HG02678 (cell line): ENCODE measurements at regions not wholly inside any gene's neighbourhood (a gene's known extent, or its start where the extent isn't known, plus 50 kb on each side); places are given as distances from the start of the nearest gene placed in this dataset.
A peak's percentile ranks its signal among the peaks of the same experiment; 100 is the strongest.
"Not testable (repeated sequence)": the region's sequence is repeated elsewhere in the genome, so short reads cannot be mapped to it uniquely, and the experiment has no call there.

Experiments
- ATAC-seq: cut with Tn5 transposase; IDR thresholded peaks from one replicate; pipeline ENCODE4 v1.9.1; 2021; ENCODE audit warnings: mild to moderate bottlenecking, moderate library complexity; ENCODE audit not compliant: unreplicated experiment

DNA sequence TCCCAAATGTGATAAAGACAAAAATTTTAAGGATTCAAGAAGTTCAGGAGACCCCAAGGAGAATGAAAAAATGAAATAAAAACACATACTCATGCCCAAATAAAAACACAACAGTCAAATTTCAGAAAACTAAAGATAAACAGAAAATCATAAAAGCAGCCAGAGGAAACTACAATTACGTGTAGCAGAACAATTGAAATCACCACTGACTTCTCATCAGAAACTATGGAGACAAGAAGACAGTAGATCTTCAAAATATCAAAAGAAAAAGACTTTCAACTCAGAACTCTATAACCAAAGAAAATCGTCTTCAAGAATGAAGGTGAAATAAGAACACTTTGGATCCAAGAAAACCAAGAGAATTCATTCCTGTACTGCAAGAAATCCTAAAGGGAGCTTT, 54.9 kb downstream of the DIO3 start:
- no peak for ATAC-seq

DNA sequence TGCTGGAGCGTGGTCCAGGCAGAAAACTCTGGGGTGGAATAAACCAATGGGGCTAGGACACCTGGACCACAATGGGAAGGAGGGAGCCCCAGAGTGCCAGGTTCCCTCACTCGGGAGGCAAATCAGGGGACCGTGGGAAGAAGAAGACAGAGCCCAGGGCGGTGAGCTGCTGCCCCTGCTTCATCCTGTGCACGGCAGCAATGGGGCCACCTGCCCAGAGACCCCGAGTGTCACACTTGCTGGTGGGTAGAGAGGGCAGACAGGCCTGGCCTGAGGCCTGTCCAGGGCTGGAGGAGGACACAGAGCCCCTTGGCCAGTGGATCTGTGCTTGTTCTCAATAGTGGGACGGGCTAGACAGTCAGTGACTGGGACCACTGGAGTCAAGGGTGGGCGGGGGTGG, 58.2 kb downstream of the DIO3 start:
- no peak for ATAC-seq

DNA sequence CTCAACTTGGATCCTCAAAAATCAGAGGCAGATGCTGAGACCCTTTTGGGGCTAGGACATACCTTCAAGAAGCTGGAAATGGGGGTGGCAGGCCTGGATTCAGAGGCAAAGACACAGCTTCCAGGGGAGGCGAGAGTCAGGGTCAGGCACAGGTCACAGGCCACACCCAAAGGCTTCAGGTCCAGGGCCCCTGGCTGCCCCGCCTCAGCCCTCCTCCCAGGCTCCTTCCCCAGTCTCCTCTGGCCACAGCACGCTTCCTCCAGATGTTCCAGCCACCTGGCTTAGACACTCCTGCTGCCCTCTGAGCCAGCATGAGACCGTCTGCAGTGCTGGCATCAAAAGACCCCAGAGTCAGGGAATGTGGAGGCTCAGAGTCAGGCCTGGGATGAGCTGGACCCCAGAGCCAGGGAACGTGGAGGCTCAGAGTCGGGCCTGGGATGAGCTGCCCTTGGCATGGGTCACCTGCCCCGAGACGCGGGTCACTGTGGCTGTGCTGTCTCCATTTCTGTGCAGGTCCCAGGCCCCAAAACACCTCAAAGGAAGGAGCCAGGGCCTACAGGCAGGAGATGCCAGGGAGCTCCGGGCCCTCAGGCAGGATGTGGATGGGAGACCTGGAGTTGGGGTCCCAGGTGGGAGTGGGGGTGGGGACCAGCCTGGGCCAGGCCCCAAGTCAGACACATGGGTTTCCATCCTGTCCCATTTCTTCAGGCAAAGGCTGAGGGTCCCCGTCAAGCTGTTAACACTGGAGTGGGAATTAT, 58.9 kb downstream of the DIO3 start:
- ATAC-seq: no peak

DNA sequence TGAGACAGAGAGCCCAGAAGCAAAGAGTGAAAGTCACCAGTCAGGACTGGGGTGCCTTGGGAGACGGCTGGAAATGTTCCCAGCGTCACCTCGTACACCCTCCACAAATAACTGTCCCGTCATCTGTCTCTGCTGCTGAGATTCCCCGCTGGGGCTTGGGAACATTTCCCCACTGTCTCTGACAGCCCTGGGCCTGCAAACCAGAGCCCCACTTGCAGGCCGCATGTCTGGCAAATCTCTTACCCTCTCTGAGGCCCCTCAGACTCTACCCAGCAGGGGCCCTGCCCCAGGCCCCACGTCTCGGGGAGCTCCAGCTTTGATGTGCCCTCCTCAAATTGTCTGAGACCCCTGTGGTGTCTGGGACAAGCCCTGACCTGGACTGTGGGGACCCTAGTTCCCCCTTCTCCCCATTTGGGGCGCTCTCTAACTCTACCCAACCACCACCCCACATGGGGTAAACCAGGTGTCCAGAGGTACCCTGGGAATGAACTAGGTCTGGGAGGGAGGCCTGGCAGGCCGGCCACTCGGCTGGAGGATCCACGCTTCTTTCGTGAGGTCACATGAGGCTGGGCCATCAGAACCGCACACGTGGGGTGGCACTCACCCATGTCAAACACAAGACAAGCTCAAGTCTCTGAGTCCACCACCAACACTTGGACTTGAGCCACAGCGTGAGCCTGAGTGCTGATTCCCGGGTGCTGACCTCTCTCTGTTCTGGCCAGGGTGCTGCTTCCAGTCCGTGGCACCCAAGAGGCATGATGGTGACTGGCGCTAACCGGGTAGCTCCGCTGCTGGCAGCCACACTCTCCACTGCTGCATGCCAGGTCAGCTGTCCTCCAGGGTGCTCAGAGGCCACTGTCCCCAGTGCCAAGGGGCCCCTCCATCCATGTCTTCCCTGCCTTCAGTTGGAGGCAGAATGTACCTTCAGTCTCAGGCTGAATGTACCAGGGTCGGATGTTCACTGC, 59.8 kb downstream of the DIO3 start:
- no peak for ATAC-seq

DNA sequence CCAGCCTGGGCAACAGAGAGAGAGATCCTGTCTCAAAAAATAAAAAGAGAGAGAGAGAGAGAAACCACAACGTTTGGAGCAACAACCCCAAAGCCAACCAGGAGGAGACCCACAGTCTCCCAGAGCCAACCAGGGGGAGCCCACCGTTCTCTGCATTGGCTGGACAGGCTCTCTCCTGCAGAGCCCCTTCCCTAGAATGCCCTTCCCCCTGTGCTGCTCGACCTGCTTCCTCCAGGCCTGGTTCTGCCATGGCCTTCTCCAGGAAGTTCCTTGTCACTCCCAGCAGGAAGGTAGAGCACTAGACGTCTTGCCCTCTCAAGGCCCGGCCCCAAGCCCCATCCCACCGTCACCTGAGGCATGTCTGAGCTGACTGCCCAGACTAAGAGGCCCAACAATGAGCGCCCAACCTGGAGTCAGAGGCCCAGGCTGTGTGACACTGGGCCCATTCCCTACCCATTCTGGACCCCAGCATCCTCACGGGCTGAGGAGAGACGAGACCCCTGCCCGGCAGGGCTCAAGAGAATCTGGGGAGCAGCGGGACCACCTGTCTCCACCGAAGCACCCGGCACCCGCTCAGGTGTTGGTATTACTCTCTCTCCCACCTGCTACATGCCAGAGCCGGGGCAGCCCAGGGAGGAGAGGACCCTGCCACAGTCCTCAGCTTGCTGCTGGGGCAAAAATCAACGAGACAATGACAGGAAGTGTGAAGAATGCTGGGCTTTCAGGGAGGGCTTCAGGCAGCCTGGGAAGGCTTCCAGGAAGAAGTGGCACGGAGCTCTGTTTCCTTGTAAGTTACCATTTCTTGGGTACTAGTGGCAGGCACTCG, 61.2 kb downstream of the DIO3 start:
- ATAC-seq: no peak

DNA sequence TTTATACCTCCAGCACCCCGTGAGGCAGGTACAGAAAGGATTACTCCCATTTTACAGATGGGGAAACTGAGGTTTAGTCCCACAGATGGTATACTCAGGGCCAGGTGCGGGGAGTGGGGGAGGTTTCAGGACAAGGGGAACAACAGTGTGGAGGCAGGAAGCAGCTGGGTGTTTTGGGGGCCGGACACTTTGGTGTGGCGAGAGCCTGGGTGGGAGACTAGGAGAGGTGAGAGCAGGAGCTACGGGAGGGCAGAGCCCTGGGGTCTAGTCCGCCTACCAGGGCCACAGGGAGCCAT, 61.7 kb downstream of the DIO3 start:
- no peak for ATAC-seq

DNA sequence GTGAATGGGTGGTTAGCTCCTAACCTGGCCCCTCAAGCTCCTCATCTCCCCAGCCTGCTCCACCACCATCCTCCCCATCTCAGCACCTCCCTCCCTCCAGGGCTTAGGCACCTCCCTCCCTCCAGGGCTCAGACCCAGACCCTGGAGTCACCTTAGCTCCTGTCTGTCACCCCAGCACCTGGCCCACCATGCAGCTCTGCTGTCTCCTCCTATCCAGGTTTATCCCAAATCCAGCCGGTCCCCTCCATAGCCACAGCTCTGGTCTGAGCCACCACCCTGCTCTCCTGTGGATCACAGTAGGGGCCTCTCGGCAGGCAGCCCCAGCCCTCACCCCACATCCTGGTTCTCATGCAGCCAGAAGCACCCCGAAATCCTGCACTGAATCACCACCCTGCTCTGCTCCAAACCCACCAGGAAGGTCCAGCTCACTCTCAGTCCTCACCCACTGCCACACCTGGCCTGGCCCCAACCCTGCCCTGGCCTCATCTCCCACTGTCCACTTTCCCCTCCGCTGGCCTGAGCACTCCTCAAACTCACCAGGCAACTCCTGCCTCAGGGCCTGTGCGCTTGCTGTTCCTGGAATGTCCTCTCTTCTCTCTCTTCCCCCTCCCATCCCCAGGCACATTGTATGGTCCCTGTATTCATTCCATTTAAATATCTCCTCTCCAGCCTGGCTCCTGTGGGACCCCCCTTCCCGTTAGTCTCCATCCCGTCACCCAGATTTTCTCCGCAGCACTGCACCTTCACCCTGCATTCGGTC, 62.6 kb downstream of the DIO3 start:
- no peak for ATAC-seq

DNA sequence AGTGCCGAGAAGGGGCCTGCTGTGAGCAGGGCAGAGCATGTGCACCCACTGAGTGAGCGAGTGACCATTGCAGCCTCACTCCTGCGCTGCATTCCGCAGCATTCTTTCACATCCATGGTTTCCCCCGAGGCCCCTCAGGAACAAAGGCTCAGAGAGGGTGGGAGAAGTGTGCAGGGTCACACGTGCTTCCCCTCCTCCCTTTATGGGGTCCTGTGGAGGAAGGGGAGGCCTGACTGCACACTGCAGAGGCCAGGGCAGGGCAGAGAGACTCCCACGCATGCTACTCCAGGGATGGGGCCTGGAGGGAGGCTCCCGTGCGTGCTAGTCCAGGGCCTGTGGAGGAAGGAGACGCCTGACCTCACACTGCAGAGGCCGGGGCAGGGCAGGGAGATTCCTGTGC, 63.2 kb downstream of the DIO3 start:
- no peak for ATAC-seq

DNA sequence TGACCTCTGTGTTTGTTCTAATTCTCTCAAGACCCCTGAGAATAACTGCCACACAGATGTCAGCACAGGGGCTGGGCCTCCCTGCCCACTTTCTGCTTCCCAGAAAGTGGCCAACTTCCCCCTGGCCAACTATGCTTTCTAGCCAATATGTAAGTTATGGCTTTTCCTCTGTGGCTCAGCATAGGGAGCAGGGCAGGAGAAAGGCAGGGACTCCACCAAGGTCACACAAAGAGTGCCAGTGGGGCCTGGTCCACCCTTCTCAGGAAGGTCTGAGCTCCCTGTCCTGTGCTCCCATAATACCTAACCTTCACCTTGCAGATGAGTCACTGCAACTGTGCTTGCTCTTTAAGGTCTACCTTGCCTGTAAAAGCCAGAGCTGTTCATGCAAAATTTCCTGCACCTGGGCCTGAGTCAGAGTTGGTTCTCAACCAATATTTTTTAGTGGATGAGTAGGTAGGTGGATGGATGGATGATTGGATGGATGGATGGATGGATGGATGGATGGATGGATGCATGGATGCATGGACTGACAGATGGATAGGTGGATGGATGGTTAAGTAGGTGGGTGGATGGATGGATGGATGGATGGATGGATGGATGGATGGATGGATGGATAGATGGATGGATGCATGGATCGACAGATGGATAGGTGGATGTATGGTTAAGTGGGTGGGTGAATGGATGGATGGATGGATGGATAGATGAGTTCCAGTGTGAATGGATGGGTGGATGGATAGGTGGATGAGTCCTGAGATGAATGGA, 64.2 kb downstream of the DIO3 start:
- ATAC-seq: no peak

DNA sequence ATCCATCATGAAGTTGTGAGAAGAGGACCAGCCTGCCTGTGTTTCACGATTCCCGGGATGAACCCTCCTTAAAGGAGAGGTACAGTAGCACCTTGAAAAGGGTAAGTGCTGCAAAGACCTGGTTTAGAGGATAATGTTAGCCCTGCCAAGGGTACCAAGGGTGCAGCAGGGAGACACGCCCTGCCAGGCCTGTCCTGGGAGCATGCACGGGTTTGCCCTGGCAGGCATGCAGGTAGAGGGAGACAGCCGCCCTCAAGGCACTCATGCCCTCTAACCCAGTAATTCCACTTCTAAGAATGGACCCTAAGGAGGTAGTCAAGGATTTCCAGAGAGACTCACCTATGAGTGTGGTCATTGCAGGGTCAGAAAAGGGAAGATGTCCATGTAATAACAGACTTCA, 65.0 kb downstream of the DIO3 start:
- ATAC-seq: no peak

DNA sequence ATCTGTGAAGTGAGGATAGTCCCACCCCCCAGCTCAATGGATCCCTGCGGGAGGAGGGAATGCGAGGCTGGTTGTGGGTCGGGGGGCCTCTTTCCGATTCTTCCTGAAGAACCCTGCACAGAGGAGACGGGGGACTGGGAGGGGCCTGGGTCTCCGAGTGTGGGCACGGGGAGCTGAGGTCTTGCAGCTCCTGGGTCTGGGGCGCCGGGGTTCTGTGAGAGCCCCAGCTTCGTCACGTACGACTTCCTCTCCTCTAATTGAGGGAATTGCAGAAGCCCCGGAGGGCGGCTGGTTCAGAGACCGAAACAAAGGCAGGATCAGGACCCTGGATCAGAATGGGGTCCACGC, 66.6 kb downstream of the DIO3 start:
- no peak for ATAC-seq

DNA sequence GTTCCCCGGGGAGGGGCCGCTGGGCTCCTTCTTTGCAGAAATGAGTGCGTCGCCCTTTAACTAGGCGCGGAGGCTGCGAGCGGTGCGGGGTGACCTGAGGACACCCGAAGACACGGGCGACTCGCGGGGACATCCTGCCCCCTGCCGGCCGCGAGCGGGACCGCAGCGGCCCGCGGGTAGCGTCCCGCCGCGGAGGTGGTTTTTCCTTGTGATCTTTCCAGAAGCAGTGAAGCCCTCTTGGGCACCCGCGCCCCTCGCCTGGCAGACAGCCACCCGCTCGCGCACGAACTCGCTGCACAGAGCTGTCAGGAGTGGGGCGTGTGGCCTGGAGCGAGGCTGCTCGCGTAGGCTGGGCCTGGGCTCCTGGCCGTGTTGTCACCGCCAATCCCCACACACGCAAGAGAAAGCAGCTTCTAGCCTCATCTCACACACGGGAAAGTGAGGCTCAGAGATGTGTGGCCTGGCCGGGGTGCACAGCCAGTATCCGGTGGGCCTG, 67.2 kb downstream of the DIO3 start:
- peak; percentile 67 for ATAC-seq

DNA sequence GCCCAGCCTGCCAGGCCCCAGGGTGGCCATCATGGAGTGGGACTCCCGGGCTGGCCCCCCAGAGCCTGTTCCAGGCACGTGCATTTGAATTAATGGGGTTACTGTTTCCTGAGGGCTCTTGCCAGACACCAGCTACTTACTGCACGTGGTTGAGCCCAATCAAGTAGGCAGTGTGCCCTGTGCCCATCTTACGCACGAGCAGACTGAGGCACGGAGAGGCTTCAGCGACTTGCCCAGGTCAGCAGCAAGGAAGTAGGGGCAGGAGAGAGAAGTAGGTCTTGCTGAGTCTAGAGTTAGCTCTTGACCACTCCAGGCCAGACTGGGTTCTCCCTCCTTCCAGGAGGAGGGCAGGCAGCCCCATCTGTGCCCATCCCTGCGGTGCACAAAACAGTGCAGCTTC, 67.7 kb downstream of the DIO3 start:
- ATAC-seq: no peak

DNA sequence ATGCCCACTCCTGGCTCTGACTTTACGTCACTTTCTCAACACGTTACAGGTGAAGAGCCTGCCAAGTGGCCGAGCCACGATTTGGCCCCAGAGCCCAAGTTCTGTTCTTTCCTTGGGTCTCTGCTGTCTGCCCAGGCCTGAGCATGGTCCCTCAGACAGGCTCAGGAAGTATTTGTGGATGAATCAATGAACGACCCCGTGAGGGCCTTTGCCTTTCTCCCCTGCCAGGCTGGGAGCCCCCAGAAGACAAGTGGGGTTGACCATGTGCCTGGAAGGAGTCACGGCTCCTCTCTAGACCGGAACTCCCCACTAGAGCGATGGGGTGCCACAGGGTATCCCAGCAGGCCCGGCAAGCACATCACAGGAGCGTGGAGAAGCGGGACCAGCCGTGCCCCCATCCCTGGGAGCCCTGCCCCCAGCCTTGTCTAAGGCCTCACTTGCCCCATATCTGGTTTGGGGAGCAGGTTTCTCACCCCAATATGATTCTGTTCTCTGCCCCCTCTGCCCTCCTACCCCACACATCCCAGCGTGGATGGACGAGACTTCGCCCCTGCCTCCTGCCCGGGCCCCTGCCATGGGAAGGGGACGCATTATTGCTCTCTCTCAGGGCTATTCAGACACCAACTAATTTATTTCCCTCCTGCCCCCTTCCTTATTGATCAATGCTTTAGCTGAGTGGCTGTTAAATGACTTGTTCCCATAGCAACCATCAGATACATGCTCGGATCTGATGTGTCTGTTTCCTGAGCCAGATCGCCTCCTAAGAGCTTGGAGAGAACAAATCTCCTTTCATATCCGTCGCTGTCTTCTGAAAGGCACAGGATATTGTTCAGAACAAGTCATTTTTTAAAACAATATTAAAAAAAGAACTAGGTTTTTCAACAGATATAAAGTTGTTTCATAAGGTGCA, 69.0 kb downstream of the DIO3 start:
- ATAC-seq: no peak

DNA sequence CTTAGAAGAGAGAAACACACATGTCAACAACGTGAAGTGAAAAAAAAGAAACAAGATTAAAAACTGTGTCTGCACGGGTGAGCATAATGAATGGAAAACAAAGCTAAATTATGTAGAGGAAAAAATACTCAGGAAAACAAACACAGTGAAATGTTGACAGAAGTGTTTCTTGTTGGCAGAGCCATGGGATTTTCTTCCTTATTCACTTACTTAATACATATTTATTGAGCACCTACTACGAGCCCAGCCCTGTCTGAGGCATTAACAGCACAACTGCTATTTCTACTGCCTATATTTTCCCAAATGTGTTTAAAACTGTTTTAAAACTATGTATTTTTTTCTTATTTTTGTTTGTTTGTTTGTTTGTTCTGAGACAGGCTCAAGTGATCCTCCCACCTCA, 69.9 kb downstream of the DIO3 start:
- no peak for ATAC-seq

DNA sequence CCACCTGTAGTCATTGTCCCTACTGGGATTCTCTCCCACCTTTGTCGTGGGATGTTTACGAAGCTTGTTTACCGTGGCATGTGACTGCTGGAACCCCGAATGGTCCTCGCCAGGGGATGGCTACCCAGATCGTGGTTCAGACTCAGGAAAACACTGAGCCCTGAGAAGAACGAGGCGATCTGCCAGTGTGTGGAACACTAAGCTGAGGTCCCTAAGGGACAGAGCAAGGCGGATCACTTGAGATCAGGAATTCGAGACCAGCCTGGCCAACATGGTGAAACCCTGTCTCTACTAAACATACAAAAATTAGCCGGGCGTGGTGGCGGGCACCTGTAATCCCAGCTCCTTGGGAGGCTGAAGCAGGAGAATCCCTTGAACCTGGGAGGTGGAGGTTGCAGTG, 70.7 kb downstream of the DIO3 start:
- ATAC-seq: not testable (repeated sequence)

DNA sequence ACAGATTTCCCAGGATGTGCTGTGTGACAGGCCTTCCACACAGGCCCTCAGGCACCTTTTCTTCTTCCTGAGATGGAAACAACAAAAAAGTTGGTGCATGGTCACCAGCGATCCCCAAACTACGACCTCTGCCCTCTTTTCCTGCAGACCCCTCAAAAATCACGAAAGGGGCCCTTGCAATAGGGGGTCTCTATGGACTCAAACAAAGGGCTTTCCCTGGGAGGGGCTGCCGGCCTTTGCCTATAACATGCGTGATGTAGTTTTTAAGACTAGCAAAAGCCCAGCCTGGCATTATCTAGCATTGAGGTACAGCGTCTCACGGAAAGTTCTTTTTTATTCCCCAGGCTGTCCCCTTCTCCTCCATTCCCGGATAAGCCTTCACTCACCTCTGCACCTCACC, 71.2 kb downstream of the DIO3 start:
- no peak for ATAC-seq

DNA sequence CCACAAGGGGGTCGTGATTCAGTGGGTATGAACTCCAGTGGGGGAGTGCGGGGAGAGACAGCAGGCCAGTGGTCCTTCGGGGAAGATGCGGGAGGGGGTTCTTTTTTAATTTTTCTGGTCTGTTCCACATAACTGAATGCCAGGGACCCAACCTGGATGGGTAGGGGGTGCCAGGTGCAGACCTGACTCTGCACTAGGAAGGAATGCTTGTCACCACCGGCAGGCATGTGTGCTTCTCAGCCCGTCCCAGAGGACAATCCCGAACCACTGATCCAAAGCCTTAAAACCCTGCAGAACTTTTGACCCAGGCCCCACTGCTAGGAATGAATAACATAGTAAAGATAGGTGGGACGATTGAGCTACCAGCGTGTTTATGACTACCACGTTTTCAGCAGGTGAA, 72.0 kb downstream of the DIO3 start:
- no peak for ATAC-seq
